IMR-90 (cell line): ENCODE measurements at regions not wholly inside any gene's neighbourhood (a gene's known extent, or its start where the extent isn't known, plus 50 kb on each side); places are given as distances from the start of the nearest gene placed in this dataset.

Source experiments
- ATAC-seq: fragments of 200-7000 bp; cut with Tn5 transposase; 2 replicates; pipeline ENCODE4 v1.9.1; 2020; ENCODE audit warnings: low read depth, mild to moderate bottlenecking, moderate library complexity
- BruUV-seq: library from RNA; stranded (reverse); fragments of 400-500 nt; replicated peaks from 2 replicates; lab custom pipeline; 2021; lab: Mats Ljungman, UMichigan
- CTCF ChIA-PET: fragments of 300-600 bp; formaldehyde crosslinking; extraction: SDS; loops from one replicate; lab custom pipeline; 2021; ENCODE audit warnings: antibody characterized with exemption; lab: Yijun Ruan, JAX
- POLR2A ChIA-PET: fragments of 300-600 bp; sonication (Branson Sonifier 250); formaldehyde crosslinking; loops from one replicate; lab custom pipeline; 2022; ENCODE audit warnings: antibody characterized with exemption; ENCODE audit not compliant: unreplicated experiment; lab: Charles Lee
- DNase-seq: peaks from one replicate; pipeline ENCODE4 v3.0.0; 2013
- H2AFZ ChIP-seq: replicated peaks from 2 replicates; pipeline ENCODE3; 2013; ENCODE audit warnings: low read length, mild to moderate bottlenecking; ENCODE audit not compliant: poor library complexity
- H2AK5ac ChIP-seq: 2 replicates; pipeline ENCODE4 v1.6.1; 2013; ENCODE audit warnings: low read depth, low read length, inconsistent platforms
- H2AK9ac ChIP-seq: replicated peaks from 2 replicates; pipeline ENCODE3; 2013; ENCODE audit warnings: mild to moderate bottlenecking, low read depth, low read length, moderate library complexity; ENCODE audit not compliant: poor library complexity
- H2BK120ac ChIP-seq: 2 replicates; pipeline ENCODE4 v1.6.1; 2013; ENCODE audit warnings: low read depth, low read length, inconsistent platforms
- H2BK15ac ChIP-seq: 3 replicates; pipeline ENCODE4 v1.6.1; 2013; ENCODE audit warnings: low read depth, low read length, inconsistent platforms
- H2BK20ac ChIP-seq: 2 replicates; pipeline ENCODE4 v1.6.1; 2013; ENCODE audit warnings: low read depth, mild to moderate bottlenecking, inconsistent platforms, low read length, moderate library complexity
- H2BK5ac ChIP-seq: 2 replicates; pipeline ENCODE4 v1.6.1; 2013; ENCODE audit warnings: mild to moderate bottlenecking, low read depth, low read length, inconsistent platforms; ENCODE audit not compliant: poor library complexity, severe bottlenecking
- H3K14ac ChIP-seq: replicated peaks from 2 replicates; pipeline ENCODE4 v1.6.1; 2013; ENCODE audit warnings: low read depth, low read length, inconsistent platforms
- H3K18ac ChIP-seq: 2 replicates; pipeline ENCODE4 v1.6.1; 2013; ENCODE audit warnings: low read depth, low read length, control low read depth
- H3K23ac ChIP-seq: 2 replicates; pipeline ENCODE4 v1.6.1; 2013; ENCODE audit warnings: low read depth, low read length, inconsistent platforms
- H3K27ac ChIP-seq: 2 replicates; pipeline ENCODE4 v1.5.1; 2013; ENCODE audit warnings: mild to moderate bottlenecking, control low read depth, low read length; ENCODE audit not compliant: insufficient read depth
- H3K27me3 ChIP-seq: 2 replicates; pipeline ENCODE4 v1.6.1; 2013; ENCODE audit warnings: low read length; ENCODE audit not compliant: control insufficient read depth, insufficient read depth
- H3K36me3 ChIP-seq: 2 replicates; pipeline ENCODE4 v1.6.1; 2013; ENCODE audit warnings: low read length, mixed read lengths; ENCODE audit not compliant: control insufficient read depth, insufficient read depth
- H3K4ac ChIP-seq: 2 replicates; pipeline ENCODE4 v1.6.1; 2013; ENCODE audit warnings: low read depth, low read length, inconsistent platforms
- H3K4me1 ChIP-seq: 2 replicates; pipeline ENCODE4 v1.6.1; 2013; ENCODE audit warnings: low read length, mixed read lengths; ENCODE audit not compliant: control insufficient read depth, insufficient read depth
- H3K4me2 ChIP-seq: 2 replicates; pipeline ENCODE4 v1.6.1; 2013; ENCODE audit warnings: low read depth, mild to moderate bottlenecking, control low read depth, low read length, moderate library complexity
- H3K4me3 ChIP-seq: 2 replicates; pipeline ENCODE4 v1.5.1; 2013; ENCODE audit warnings: low read depth, mild to moderate bottlenecking, control low read depth, low read length, moderate library complexity; ENCODE audit not compliant: insufficient read depth
- H3K56ac ChIP-seq: 2 replicates; pipeline ENCODE4 v1.6.1; 2013; ENCODE audit warnings: low read length, inconsistent platforms; ENCODE audit not compliant: insufficient read depth; ENCODE audit errors: extremely low read depth
- H3K79me1 ChIP-seq, 2 experiments: 2 replicates each; pipeline ENCODE4 v1.6.1; 2013; ENCODE audit warnings: low read length in 2 of 2, inconsistent platforms in 1 of 2, low read depth in 1 of 2
- H3K9ac ChIP-seq: 2 replicates; pipeline ENCODE4 v1.6.1; 2013; ENCODE audit warnings: low read depth, low read length, control low read depth
- H3K9me1 ChIP-seq: 2 replicates; pipeline ENCODE4 v1.6.1; 2013; ENCODE audit warnings: low read length, inconsistent platforms; ENCODE audit not compliant: insufficient read depth
- H3K9me3 ChIP-seq: 2 replicates; pipeline ENCODE4 v1.6.1; 2013; ENCODE audit warnings: low read length; ENCODE audit not compliant: control insufficient read depth, insufficient read depth
- H4K20me1 ChIP-seq: 2 replicates; pipeline ENCODE4 v1.6.1; 2013; ENCODE audit warnings: low read length, inconsistent platforms; ENCODE audit not compliant: insufficient read depth
- H4K5ac ChIP-seq: 2 replicates; pipeline ENCODE4 v1.6.1; 2013; ENCODE audit warnings: mild to moderate bottlenecking, low read depth, low read length, control low read depth
- H4K8ac ChIP-seq, 2 experiments: 2 replicates each; pipeline ENCODE4 v1.6.1; 2013; ENCODE audit warnings: low read depth in 2 of 2, low read length in 2 of 2, control low read depth in 1 of 2, inconsistent platforms in 1 of 2
- H4K91ac ChIP-seq: 2 replicates; pipeline ENCODE4 v1.6.1; 2013; ENCODE audit warnings: low read depth, low read length, inconsistent platforms; ENCODE audit not compliant: insufficient read depth
- BHLHE40 ChIP-seq: fragments of 150-350 bp; IDR thresholded peaks from 2 replicates; pipeline ENCODE4 v1.6.1; 2016; ENCODE audit warnings: mild to moderate bottlenecking, low read depth, low read length
- CEBPB ChIP-seq: IDR thresholded peaks from 2 replicates; pipeline ENCODE4 v1.6.1; 2012; ENCODE audit warnings: low read depth, low read length, improper control_type of control experiment
- MAFK ChIP-seq: IDR thresholded peaks from 2 replicates; pipeline ENCODE4 v1.6.1; 2012; ENCODE audit warnings: low read depth, low read length, improper control_type of control experiment
- RAD21 ChIP-seq: IDR thresholded peaks from 2 replicates; pipeline ENCODE4 v1.6.1; 2012; ENCODE audit warnings: low read length, improper control_type of control experiment
- WGBS, 2 experiments: methylation state at CpG; one replicate each; pipeline versions ENCODE4 v1.1.5 to v1.1.7; 2013; ENCODE audit warnings: missing lambda C conversion rate in 2 of 2; ENCODE audit not compliant: insufficient read length in 1 of 2; ENCODE audit errors: extremely low coverage in 2 of 2; 5-methylcytosine and 5-hydroxymethylcytosine counted together
- dilution Hi-C: fragments of 300-500 bp; cut with HindIII; formaldehyde crosslinking; loops from one replicate; pipeline ENCODE4 v1.14.3; 2018; ENCODE audit warnings: low sequenced_read_pairs; ENCODE audit not compliant: unreplicated experiment
- in situ Hi-C: fragments of 300-500 bp; cut with MboI; formaldehyde crosslinking; loops from 3 replicates; pipeline ENCODE4 v1.14.3; 2019; ENCODE audit warnings: low sequenced_read_pairs, inconsistent platforms, mixed read lengths
- intact Hi-C: fragments of 100-400 bp; cut with micrococcal nuclease; formaldehyde crosslinking; loops from 2 replicates; pipeline ENCODE4 v1.10.0; 2022
- TF ChIP-seq, protein P1 (sequence below): fragments of 150-350 bp; IDR thresholded peaks from 2 replicates; pipeline ENCODE4 v1.6.1; 2016; ENCODE audit warnings: low read depth, mild to moderate bottlenecking, low read length, moderate library complexity, borderline replicate concordance
- TF ChIP-seq, protein P2 (sequence below): conservative IDR thresholded peaks from 2 replicates; pipeline ENCODE4 v1.5.1; 2012; ENCODE audit warnings: mild to moderate bottlenecking, low read depth, low read length, improper control_type of control experiment

GRCh38 chr6:66814156-66814555, 1107.1 kb upstream of the EYS start:
- intact Hi-C loops (no loop called here), in situ Hi-C loops (no loop called here), dilution Hi-C loops (no loop called here)
- Histone ChIP-seq H2BK120ac (no peak overlapping the region), H2AK9ac (no peak overlapping the region), H3K9me3 (no peaks in the 10 kb centered on the region; the same call in 1 of the 2 replicates), H3K27ac (no peak overlapping the region), H3K9ac (no peak overlapping the region), H4K5ac (no peak overlapping the region), H4K91ac (no peak overlapping the region), H3K4me1 (no peaks in the 10 kb centered on the region), H2BK5ac (no peak overlapping the region), H3K23ac (no peak overlapping the region), H2BK15ac (no peak overlapping the region), H4K8ac (no peak overlapping the region), H4K20me1 (no peaks in the 10 kb centered on the region), H3K4me3 (no peak overlapping the region), H3K9me1 (no peaks in the 10 kb centered on the region), H3K4ac (no peak overlapping the region), H2AK5ac (no peak overlapping the region), H2BK20ac (no peak overlapping the region), H3K36me3 (no peaks in the 10 kb centered on the region), H3K14ac (no peak overlapping the region), H3K18ac (no peak overlapping the region), H2AFZ (no peak overlapping the region), H3K4me2 (no peak overlapping the region), H3K27me3 (no peaks in the 10 kb centered on the region), H3K56ac (no peak overlapping the region), H3K79me1 (no peaks in the 10 kb centered on the region)
- ATAC-seq (no peak), DNase-seq (no peak)
- no CpG with 5 or more reads among the region's 3 CpGs for WGBS, 2 experiments
- CTCF ChIA-PET, result no interaction called here
- POLR2A ChIA-PET, result no interaction called here
- BruUV-seq, result no TSS peak
- TF ChIP-seq, protein P1, sequence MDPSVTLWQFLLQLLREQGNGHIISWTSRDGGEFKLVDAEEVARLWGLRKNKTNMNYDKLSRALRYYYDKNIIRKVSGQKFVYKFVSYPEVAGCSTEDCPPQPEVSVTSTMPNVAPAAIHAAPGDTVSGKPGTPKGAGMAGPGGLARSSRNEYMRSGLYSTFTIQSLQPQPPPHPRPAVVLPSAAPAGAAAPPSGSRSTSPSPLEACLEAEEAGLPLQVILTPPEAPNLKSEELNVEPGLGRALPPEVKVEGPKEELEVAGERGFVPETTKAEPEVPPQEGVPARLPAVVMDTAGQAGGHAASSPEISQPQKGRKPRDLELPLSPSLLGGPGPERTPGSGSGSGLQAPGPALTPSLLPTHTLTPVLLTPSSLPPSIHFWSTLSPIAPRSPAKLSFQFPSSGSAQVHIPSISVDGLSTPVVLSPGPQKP, result no peak
- TF ChIP-seq CEBPB, result no peak
- TF ChIP-seq BHLHE40, result no peak
- TF ChIP-seq, protein P2, sequence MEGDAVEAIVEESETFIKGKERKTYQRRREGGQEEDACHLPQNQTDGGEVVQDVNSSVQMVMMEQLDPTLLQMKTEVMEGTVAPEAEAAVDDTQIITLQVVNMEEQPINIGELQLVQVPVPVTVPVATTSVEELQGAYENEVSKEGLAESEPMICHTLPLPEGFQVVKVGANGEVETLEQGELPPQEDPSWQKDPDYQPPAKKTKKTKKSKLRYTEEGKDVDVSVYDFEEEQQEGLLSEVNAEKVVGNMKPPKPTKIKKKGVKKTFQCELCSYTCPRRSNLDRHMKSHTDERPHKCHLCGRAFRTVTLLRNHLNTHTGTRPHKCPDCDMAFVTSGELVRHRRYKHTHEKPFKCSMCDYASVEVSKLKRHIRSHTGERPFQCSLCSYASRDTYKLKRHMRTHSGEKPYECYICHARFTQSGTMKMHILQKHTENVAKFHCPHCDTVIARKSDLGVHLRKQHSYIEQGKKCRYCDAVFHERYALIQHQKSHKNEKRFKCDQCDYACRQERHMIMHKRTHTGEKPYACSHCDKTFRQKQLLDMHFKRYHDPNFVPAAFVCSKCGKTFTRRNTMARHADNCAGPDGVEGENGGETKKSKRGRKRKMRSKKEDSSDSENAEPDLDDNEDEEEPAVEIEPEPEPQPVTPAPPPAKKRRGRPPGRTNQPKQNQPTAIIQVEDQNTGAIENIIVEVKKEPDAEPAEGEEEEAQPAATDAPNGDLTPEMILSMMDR, result no peak
- no peak for TF ChIP-seq MAFK
- no peak for TF ChIP-seq RAD21
